Activated CD4-positive, alpha-beta memory T cell treated with anti-CD3 and anti-CD28 coated beads for 36 hours (primary cell): ENCODE measurements at regions not wholly inside any gene's neighbourhood (a gene's known extent, or its start where the extent isn't known, plus 50 kb on each side); places are given as distances from the start of the nearest gene placed in this dataset.

Source experiments
- CTCF ChIA-PET: fragments of 350-600 bp; sonication (Branson Sonifier 250); formaldehyde crosslinking; loops from one replicate; lab custom pipeline; 2021; ENCODE audit warnings: antibody characterized with exemption, inconsistent platforms; lab: Charles Lee
- POLR2A ChIA-PET: fragments of 350-600 bp; sonication (Branson Sonifier 250); formaldehyde crosslinking; loops from one replicate; lab custom pipeline; 2021; ENCODE audit warnings: antibody characterized with exemption; lab: Charles Lee
- DNase-seq: peaks from one replicate; pipeline ENCODE4 v3.0.0-alpha.2; 2020
- H3K27ac Mint-ChIP-seq: one replicate; pipeline ENCODE4 v1.8.0; 2021; ENCODE audit warnings: mixed read lengths
- H3K27me3 Mint-ChIP-seq: one replicate; pipeline ENCODE4 v1.8.0; 2021; ENCODE audit warnings: mixed read lengths
- H3K36me3 Mint-ChIP-seq: one replicate; pipeline ENCODE4 v1.8.0; 2021; ENCODE audit warnings: mixed read lengths
- H3K4me1 Mint-ChIP-seq: one replicate; pipeline ENCODE4 v1.8.0; 2021; ENCODE audit warnings: low read depth, mixed read lengths
- H3K4me3 Mint-ChIP-seq: one replicate; pipeline ENCODE4 v1.8.0; 2021; ENCODE audit warnings: mild to moderate bottlenecking, mixed read lengths
- H3K9me3 Mint-ChIP-seq: one replicate; pipeline ENCODE4 v1.8.0; 2021; ENCODE audit warnings: mixed read lengths
- intact Hi-C: fragments of 100-400 bp; cut with micrococcal nuclease; formaldehyde crosslinking; loops from one replicate; pipeline ENCODE4 v1.15.1; 2023

GRCh38 chr1:48047116-48047515 is 49.9 kb upstream of the TRABD2B start:
- H3K4me3 Mint-ChIP-seq = no peak overlapping the region
- H3K9me3 Mint-ChIP-seq = no peaks in the 10 kb centered on the region

More at GRCh38 chr1:48047116-48047515, 49.9 kb upstream of the TRABD2B start:
- peaks cover 7% of the 10 kb centered on the region for H3K27me3 Mint-ChIP-seq
- ChIA-PET POLR2A (no interaction called here), CTCF (no interaction called here)
- H3K4me1 Mint-ChIP-seq = no peaks in the 10 kb centered on the region
- H3K27ac Mint-ChIP-seq = no peak overlapping the region
- intact Hi-C loops = no loop called here
- H3K36me3 Mint-ChIP-seq = no peaks in the 10 kb centered on the region
- no peak for DNase-seq
